GM21717 (cell line): ENCODE measurements at regions not wholly inside any gene's neighbourhood (a gene's known extent, or its start where the extent isn't known, plus 50 kb on each side); places are given as distances from the start of the nearest gene placed in this dataset.
"Not testable (repeated sequence)": the region's sequence is repeated elsewhere in the genome, so short reads cannot be mapped to it uniquely, and the experiment has no call there.

Experiments used
- ATAC-seq: cut with Tn5 transposase; IDR thresholded peaks from one replicate; pipeline ENCODE4 v1.9.1; 2021; ENCODE audit warnings: mild to moderate bottlenecking, moderate library complexity; ENCODE audit not compliant: unreplicated experiment

GRCh38 chr7:138249975-138250374, 173.7 kb downstream of the AKR1D1 start:
- ATAC-seq: no peak

GRCh38 chr7:138252666-138253065, 176.4 kb downstream of the AKR1D1 start:
- not testable (repeated sequence) for ATAC-seq

GRCh38 chr7:138254444-138254843, 178.2 kb downstream of the AKR1D1 start:
- ATAC-seq: no peak

- no peak for ATAC-seq
Observed at GRCh38 chr7:138257459-138258196, 181.4 kb downstream of the AKR1D1 start.

GRCh38 chr7:138258197-138258559, 181.9 kb downstream of the AKR1D1 start:
- ATAC-seq: no peak

GRCh38 chr7:138259675-138260074, 183.4 kb downstream of the AKR1D1 start:
- ATAC-seq: no peak

GRCh38 chr7:138267934-138268333, 191.7 kb downstream of the AKR1D1 start:
- no peak for ATAC-seq

- ATAC-seq: no peak
Observed at GRCh38 chr7:138276891-138277290, 183.2 kb upstream of the TRIM24 start.

- no peak for ATAC-seq
Observed at GRCh38 chr7:138278601-138279000, 181.5 kb upstream of the TRIM24 start.

- no peak for ATAC-seq
Observed at GRCh38 chr7:138282997-138283396, 177.1 kb upstream of the TRIM24 start.

GRCh38 chr7:138285129-138285528, 174.9 kb upstream of the TRIM24 start:
- ATAC-seq: no peak

- no peak for ATAC-seq
Observed at GRCh38 chr7:138286846-138287245, 173.2 kb upstream of the TRIM24 start.

GRCh38 chr7:138287549-138287948, 172.5 kb upstream of the TRIM24 start:
- no peak for ATAC-seq

GRCh38 chr7:138289082-138289481, 171.0 kb upstream of the TRIM24 start:
- ATAC-seq: no peak

GRCh38 chr7:138289864-138290263, 170.2 kb upstream of the TRIM24 start:
- no peak for ATAC-seq

- ATAC-seq: no peak
Observed at GRCh38 chr7:138292951-138293350, 167.1 kb upstream of the TRIM24 start.

- ATAC-seq: peak; percentile 85
Observed at GRCh38 chr7:138295049-138295637, 164.9 kb upstream of the TRIM24 start.

GRCh38 chr7:138297526-138297925, 162.5 kb upstream of the TRIM24 start:
- ATAC-seq: no peak

- ATAC-seq: no peak
Observed at GRCh38 chr7:138299066-138299465, 161.0 kb upstream of the TRIM24 start.

GRCh38 chr7:138303230-138304070, 156.6 kb upstream of the TRIM24 start:
- no peak for ATAC-seq

GRCh38 chr7:138304071-138304320, 156.1 kb upstream of the TRIM24 start:
- ATAC-seq: no peak

GRCh38 chr7:138307633-138308032, 152.4 kb upstream of the TRIM24 start:
- ATAC-seq: no peak
